ENCODE measurements at regions not wholly inside any gene's neighbourhood (a gene's known extent, or its start where the extent isn't known, plus 50 kb on each side); places are given as distances from the start of the nearest gene placed in this dataset.

DNA sequence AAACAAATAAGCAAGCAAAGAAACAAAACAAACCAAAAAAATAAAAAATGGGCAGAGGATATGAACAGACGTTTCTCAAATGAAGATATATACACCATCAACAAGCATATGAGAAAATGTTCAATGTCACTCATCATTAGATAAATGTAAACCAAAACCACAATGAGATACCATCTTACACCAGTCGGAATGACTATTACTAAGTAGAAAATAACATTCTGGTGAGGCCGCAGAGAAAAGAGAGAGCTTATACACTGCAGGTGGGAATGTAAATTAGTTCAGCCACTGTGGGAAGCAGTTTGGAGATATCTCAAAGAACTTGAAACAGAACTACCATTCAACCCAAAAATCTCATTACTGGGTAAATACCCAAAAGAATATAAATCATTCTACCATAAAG is 321.0 kb upstream of the SLIT2 start:
- TF ChIP-seq, protein P1, sequence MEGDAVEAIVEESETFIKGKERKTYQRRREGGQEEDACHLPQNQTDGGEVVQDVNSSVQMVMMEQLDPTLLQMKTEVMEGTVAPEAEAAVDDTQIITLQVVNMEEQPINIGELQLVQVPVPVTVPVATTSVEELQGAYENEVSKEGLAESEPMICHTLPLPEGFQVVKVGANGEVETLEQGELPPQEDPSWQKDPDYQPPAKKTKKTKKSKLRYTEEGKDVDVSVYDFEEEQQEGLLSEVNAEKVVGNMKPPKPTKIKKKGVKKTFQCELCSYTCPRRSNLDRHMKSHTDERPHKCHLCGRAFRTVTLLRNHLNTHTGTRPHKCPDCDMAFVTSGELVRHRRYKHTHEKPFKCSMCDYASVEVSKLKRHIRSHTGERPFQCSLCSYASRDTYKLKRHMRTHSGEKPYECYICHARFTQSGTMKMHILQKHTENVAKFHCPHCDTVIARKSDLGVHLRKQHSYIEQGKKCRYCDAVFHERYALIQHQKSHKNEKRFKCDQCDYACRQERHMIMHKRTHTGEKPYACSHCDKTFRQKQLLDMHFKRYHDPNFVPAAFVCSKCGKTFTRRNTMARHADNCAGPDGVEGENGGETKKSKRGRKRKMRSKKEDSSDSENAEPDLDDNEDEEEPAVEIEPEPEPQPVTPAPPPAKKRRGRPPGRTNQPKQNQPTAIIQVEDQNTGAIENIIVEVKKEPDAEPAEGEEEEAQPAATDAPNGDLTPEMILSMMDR (IDR thresholded peaks at IDR 0.05): no peak
- TF ChIP-seq POLR2A (IDR thresholded peaks at IDR 0.05): no peak
- no peak for TF ChIP-seq POLR2AphosphoS5 (IDR thresholded peaks at IDR 0.05)
